ENCODE measurements at regions not wholly inside any gene's neighbourhood (a gene's known extent, or its start where the extent isn't known, plus 50 kb on each side); places are given as distances from the start of the nearest gene placed in this dataset.

- TF ChIP-seq CTCF (IDR thresholded peaks at IDR 0.05): no peak
- TF ChIP-seq POLR2A (IDR thresholded peaks at IDR 0.05): no peak
Observed at GRCh38 chr1:218810306-218810705, 363.4 kb upstream of the LYPLAL1 start.
